Tibial artery (tissue), 4 donors: ENCODE measurements at regions not wholly inside any gene's neighbourhood (a gene's known extent, or its start where the extent isn't known, plus 50 kb on each side); places are given as distances from the start of the nearest gene placed in this dataset.

ENCODE experiments used
- DNase-seq, 2 donors: peaks; one replicate each; pipeline ENCODE4 v3.0.0-alpha.2; 2019
- H3K27ac ChIP-seq, 2 donors: fragments of 200-600 bp; sonication (generic) in 1 of 2; 1 replicate in 1 of 2; 2 replicates in 1 of 2; pipeline ENCODE4 v1.5.1; 2018 to 2019; ENCODE audit warnings: mild to moderate bottlenecking in 1 of 2
- H3K27me3 ChIP-seq, 2 donors: fragments of 200-600 bp; sonication (generic) in 1 of 2; one replicate each; pipeline versions ENCODE4 v1.5.1 to v1.6.0; 2016 to 2019
- H3K36me3 ChIP-seq, 3 donors: fragments of 200-600 bp; sonication (generic) in 2 of 3; one replicate each; pipeline ENCODE4 v1.5.1; 2016 to 2019; ENCODE audit warnings: mild to moderate bottlenecking in 2 of 3
- H3K4me1 ChIP-seq, 4 donors: fragments of 200-600 bp; sonication (generic) in 2 of 4; 1 replicate in 3 of 4; 2 replicates in 1 of 4; pipeline ENCODE4 v1.5.1; 2016 to 2019
- H3K4me3 ChIP-seq, 2 donors: fragments of 200-600 bp; sonication (generic) in 1 of 2; 1 replicate in 1 of 2; 2 replicates in 1 of 2; pipeline ENCODE4 v1.5.1; 2018 to 2019; ENCODE audit warnings: mild to moderate bottlenecking in 2 of 2
- H3K9me3 ChIP-seq, 3 donors: fragments of 200-600 bp; sonication (generic) in 1 of 3; one replicate each; pipeline ENCODE4 v1.5.1; 2016 to 2019
- intact Hi-C: fragments of 100-400 bp; cut with DNase I; formaldehyde crosslinking; loops from one replicate; pipeline ENCODE4 v1.15.0; 2023; ENCODE audit warnings: low total_unique reads
- TF ChIP-seq, protein P1 (sequence below), 2 experiments: fragments of 200-600 bp in 1 of 2; fragments of 450-650 bp in 1 of 2; IDR thresholded peaks; one replicate each; pipeline ENCODE4 v1.5.1; 2017 to 2019; ENCODE audit warnings: antibody characterized with exemption in 2 of 2, mild to moderate bottlenecking in 1 of 2, moderate library complexity in 1 of 2

- Histone ChIP-seq H3K27me3 (no peaks in the 10 kb centered on the region), H3K4me1 (no peaks in the 10 kb centered on the region), H3K27ac (no peak overlapping the region), H3K36me3 (no peaks in the 10 kb centered on the region), H3K9me3 (peaks cover 0 to 6% (median 0%) of the 10 kb centered on the region in 3 donors), H3K4me3 (no peak overlapping the region)
- TF ChIP-seq, protein P1, sequence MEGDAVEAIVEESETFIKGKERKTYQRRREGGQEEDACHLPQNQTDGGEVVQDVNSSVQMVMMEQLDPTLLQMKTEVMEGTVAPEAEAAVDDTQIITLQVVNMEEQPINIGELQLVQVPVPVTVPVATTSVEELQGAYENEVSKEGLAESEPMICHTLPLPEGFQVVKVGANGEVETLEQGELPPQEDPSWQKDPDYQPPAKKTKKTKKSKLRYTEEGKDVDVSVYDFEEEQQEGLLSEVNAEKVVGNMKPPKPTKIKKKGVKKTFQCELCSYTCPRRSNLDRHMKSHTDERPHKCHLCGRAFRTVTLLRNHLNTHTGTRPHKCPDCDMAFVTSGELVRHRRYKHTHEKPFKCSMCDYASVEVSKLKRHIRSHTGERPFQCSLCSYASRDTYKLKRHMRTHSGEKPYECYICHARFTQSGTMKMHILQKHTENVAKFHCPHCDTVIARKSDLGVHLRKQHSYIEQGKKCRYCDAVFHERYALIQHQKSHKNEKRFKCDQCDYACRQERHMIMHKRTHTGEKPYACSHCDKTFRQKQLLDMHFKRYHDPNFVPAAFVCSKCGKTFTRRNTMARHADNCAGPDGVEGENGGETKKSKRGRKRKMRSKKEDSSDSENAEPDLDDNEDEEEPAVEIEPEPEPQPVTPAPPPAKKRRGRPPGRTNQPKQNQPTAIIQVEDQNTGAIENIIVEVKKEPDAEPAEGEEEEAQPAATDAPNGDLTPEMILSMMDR (IDR thresholded peaks at IDR 0.05) = no peak
- intact Hi-C loops = loop anchor here (5.0 kb wide), 1 partner anchor 94 kb away; no protein-coding TSS in a partner anchor
- no peak for DNase-seq
Observed at GRCh38 chr4:111681270-111681669, 464.0 kb upstream of the FAM241A start.

DNA sequence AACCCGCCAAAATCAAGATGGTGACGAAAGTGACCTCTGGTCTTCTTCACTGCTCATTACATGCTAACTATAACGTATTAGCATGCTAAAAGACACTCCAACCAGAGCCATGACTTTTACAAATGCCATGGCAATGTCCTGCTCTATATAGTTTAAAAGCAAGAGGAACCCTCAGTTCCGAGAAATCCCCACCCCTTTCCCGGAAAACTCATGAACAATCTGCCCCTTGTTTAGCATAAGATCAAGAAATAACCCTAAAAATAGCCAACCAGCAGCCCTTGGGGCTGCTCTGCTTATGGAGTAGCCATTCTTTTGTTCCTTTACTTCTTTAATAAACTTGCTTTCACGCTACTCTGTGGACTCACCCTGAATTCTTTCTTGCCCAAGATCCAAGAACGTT, 463.5 kb upstream of the FAM241A start:
- Histone ChIP-seq H3K27ac (no peak overlapping the region), H3K9me3 (peaks cover 0 to 6% (median 0%) of the 10 kb centered on the region in 3 donors), H3K4me3 (no peak overlapping the region), H3K27me3 (no peaks in the 10 kb centered on the region), H3K36me3 (no peaks in the 10 kb centered on the region), H3K4me1 (no peaks in the 10 kb centered on the region)
- TF ChIP-seq, protein P1 (IDR thresholded peaks at IDR 0.05) = no peak
- no peak for DNase-seq
- intact Hi-C loops = loop anchor here (5.0 kb wide), 1 partner anchor 94 kb away; no protein-coding TSS in a partner anchor

DNA sequence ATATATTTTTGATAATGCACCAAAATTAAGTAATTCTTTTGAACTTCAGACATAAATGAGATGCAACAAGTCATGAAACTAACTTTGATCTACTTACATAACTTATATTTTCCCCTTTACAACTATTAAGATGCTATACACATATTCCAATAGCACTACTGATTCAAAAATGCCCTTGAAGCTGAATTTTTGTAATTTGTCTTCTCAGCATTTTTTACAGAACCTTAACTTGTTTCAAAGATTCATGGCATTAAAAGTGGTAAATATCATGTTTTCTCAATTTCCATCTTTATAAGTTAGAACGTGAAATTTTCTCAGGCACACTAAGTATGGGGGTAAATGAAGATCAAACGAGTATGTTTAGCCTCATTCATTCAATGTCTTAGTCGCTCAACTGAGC, 460.0 kb upstream of the FAM241A start:
- peaks cover 0 to 6% (median 0%) of the 10 kb centered on the region in 3 donors for H3K9me3 ChIP-seq
- TF ChIP-seq, protein P1 (IDR thresholded peaks at IDR 0.05) = no peak

DNA sequence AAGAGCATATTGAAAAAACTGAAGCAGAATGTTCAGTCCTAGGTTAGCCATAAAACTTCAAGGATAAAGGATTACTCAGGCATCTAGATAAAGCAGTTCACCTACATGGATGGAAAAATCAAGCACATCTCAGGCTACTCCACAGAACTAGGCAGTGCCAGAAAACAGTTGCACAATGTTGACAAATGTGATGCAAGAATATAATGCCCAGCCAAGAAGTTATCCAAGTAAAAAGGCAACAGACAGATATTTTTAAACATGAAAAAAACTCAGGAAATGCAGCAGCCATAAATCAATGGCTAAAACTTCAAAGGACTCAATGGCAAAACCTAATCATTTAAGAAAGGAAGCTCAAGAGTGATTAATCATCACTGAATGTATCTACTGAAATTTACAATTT, 456.0 kb upstream of the FAM241A start:
- DNase-seq = peak in 1 of 2 donors; percentile 43
- TF ChIP-seq, protein P1 (IDR thresholded peaks at IDR 0.05) = no peak
- Histone ChIP-seq H3K4me1 (peaks cover 0 to 11% (median 0%) of the 10 kb centered on the region in 4 donors), H3K36me3 (no peaks in the 10 kb centered on the region), H3K4me3 (no peak overlapping the region), H3K27me3 (no peaks in the 10 kb centered on the region), H3K9me3 (peaks cover 0 to 3% (median 0%) of the 10 kb centered on the region in 3 donors), H3K27ac (no peak overlapping the region)
- intact Hi-C loops = no loop called here

More for the DNA sequence above, 460.0 kb upstream of the FAM241A start:
- Histone ChIP-seq H3K27ac (no peak overlapping the region), H3K27me3 (no peaks in the 10 kb centered on the region), H3K4me1 (peaks cover 0 to 11% (median 0%) of the 10 kb centered on the region in 4 donors), H3K36me3 (no peaks in the 10 kb centered on the region), H3K4me3 (no peak overlapping the region)
- intact Hi-C loops = no loop called here
- DNase-seq = no peak

- TF ChIP-seq, protein P1 (IDR thresholded peaks at IDR 0.05) = no peak
- no peak overlapping the region for H3K27ac ChIP-seq
- peaks cover 0 to 11% (median 0%) of the 10 kb centered on the region in 4 donors for H3K4me1 ChIP-seq
- H3K27me3 ChIP-seq = no peaks in the 10 kb centered on the region
- intact Hi-C loops = no loop called here
- no peaks in the 10 kb centered on the region for H3K9me3 ChIP-seq
- no peaks in the 10 kb centered on the region for H3K36me3 ChIP-seq
- H3K4me3 ChIP-seq = no peak overlapping the region
- DNase-seq = no peak
Observed at GRCh38 chr4:111689731-111690130, 455.5 kb upstream of the FAM241A start.

GRCh38 chr4:111693758-111694157, 451.5 kb upstream of the FAM241A start:
- no peak for DNase-seq

More at GRCh38 chr4:111693758-111694157, 451.5 kb upstream of the FAM241A start:
- H3K9me3 ChIP-seq = no peaks in the 10 kb centered on the region
- intact Hi-C loops = no loop called here
- H3K27me3 ChIP-seq = no peaks in the 10 kb centered on the region
- H3K36me3 ChIP-seq = no peaks in the 10 kb centered on the region
- H3K27ac ChIP-seq = no peak overlapping the region
- no peak overlapping the region for H3K4me3 ChIP-seq
- TF ChIP-seq, protein P1 (IDR thresholded peaks at IDR 0.05) = no peak
- H3K4me1 ChIP-seq = peaks cover 0 to 30% (median 0%) of the 10 kb centered on the region in 4 donors
